Activated gamma-delta T cell (primary cell): ENCODE measurements at regions not wholly inside any gene's neighbourhood (a gene's known extent, or its start where the extent isn't known, plus 50 kb on each side); places are given as distances from the start of the nearest gene placed in this dataset.

Experiments
- DNase-seq: peaks from one replicate; lab custom pipeline; 2025; lab: John Stamatoyannopoulos, UW

GRCh38 chr6:33967966-33968724 lies 164.3 kb upstream of the MLN start:
- no peak for DNase-seq

- no peak for DNase-seq
These were observed 163.5 kb upstream of the MLN start for GRCh38 chr6:33967265-33967767.

GRCh38 chr6:33966536-33966935 lies 162.7 kb upstream of the MLN start:
- DNase-seq = no peak

GRCh38 chr6:33965766-33966165 lies 162.0 kb upstream of the MLN start:
- no peak for DNase-seq

GRCh38 chr6:33964387-33964786 lies 160.6 kb upstream of the MLN start:
- no peak for DNase-seq

- no peak for DNase-seq
These were observed 159.4 kb upstream of the MLN start for GRCh38 chr6:33963136-33963750.

GRCh38 chr6:33962246-33963027 lies 158.6 kb upstream of the MLN start:
- no peak for DNase-seq

GRCh38 chr6:33961691-33962090 lies 157.9 kb upstream of the MLN start:
- no peak for DNase-seq

GRCh38 chr6:33960345-33961313 lies 156.8 kb upstream of the MLN start:
- no peak for DNase-seq

GRCh38 chr6:33959661-33960344 lies 156.0 kb upstream of the MLN start:
- DNase-seq = no peak

- DNase-seq = no peak
These were observed 155.5 kb upstream of the MLN start for GRCh38 chr6:33959329-33959651.

GRCh38 chr6:33958526-33959328 lies 154.9 kb upstream of the MLN start:
- no peak for DNase-seq

- no peak for DNase-seq
These were observed 154.2 kb upstream of the MLN start for GRCh38 chr6:33957892-33958525.

- DNase-seq = no peak
These were observed 153.5 kb upstream of the MLN start for GRCh38 chr6:33957131-33957891.

GRCh38 chr6:33956206-33956605 lies 152.4 kb upstream of the MLN start:
- DNase-seq = no peak

GRCh38 chr6:33955566-33955965 lies 151.8 kb upstream of the MLN start:
- no peak for DNase-seq

GRCh38 chr6:33954453-33954852 lies 150.7 kb upstream of the MLN start:
- DNase-seq = no peak

GRCh38 chr6:33953171-33953570 lies 149.4 kb upstream of the MLN start:
- DNase-seq = no peak

GRCh38 chr6:33952016-33952415 lies 148.2 kb upstream of the MLN start:
- DNase-seq = no peak
